NCI-H1417 treated with DMSO at 0.1 percent for 48 hours (cell line): ENCODE measurements at regions not wholly inside any gene's neighbourhood (a gene's known extent, or its start where the extent isn't known, plus 50 kb on each side); places are given as distances from the start of the nearest gene placed in this dataset.

ENCODE experiments used
- DNase-seq: peaks from one replicate; lab custom pipeline; 2025; lab: John Stamatoyannopoulos, UW

DNA sequence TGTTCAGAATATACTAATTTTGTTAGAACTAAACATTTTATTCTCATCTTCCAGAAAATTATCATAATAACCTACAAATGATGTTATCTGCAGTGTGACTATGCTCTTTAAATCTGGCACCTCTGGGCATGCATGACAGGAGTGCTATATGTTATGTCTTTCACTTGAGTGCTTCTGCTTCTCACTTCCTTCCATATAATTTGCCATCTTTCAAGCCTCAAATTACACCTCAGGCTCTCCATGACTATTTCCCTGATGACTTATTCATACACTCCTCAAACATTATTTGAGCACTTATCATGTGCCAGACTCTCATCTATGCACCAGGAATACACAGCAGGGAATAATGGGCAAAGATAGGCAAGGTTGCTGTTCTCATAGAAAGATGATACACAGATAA, 219.3 kb upstream of the POU2AF2 start:
- no peak for DNase-seq

DNA sequence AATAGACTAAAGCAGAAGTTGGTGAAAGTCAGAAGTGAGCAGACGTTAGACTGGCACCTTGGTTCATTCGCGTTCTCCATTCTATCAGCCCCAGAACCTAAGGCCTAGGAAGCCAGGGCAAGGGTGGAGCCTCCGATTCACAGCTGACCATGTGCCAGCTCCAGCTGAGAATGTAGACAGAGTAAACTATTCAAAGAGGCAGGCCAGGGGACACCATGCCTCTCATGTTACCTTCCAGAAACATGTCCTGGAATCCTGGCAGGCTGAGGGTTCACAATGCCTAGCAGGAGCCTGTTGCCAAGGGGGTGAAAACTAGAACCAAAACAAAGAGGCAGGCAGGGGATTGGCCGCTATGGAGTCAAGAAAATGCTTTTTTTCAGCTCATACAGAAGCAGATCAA, 224.4 kb upstream of the POU2AF2 start:
- no peak for DNase-seq

DNA sequence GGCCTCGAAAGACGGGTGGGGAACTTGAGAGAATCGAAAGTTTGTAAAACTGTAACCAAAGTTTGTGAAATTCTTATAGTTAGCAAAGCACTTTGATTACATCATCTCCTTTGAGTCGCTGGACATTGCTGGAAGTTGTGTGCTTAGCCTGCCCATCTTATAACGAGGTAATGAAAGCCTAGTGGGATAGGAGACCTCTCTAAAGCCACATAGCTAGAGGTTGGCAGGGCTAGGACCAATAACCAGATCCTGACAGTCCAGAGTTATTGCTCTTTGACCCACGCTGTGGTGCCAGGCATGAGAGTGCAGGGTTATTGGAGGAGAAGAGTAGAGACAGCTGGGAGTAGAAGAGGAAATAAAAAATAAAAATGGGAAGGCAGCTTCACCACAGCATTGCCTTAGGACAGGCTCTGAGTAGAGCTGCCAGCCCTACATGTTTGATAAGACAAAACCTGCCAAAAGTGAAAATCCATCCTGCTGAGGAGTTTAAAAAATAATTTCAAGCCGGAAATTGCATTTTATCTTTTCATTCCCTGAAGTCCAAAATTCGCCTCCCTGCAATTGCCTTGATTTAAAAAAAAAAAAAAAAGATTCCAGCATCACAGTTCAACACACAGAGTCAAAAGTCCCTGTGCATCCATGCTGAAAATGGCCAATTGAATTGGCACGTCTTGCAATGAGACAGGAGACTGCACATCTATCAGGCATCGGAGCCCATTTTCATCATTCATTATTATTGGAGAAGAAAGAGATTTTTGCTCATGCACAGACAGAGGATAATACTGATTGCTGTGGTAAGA, 225.5 kb upstream of the POU2AF2 start:
- no peak for DNase-seq

DNA sequence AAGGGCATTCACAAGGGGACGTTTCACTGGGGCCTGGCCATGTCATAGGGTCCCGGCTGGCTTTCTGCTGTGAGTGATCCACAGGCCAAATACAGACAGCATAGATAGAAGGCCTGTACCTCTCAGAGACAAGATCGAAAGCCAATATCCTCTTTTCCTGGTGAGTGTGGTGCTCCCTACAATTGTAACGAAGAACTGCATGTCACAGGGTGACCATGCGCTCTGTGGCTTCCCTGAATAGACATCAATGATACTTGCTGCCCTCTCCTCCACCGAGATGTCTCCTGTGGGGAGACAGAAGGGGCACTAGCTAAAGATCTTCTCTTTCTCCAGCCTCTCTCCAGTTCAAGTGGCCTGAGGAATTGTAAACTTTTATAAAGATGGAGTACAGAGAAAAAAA, 226.1 kb upstream of the POU2AF2 start:
- no peak for DNase-seq

DNA sequence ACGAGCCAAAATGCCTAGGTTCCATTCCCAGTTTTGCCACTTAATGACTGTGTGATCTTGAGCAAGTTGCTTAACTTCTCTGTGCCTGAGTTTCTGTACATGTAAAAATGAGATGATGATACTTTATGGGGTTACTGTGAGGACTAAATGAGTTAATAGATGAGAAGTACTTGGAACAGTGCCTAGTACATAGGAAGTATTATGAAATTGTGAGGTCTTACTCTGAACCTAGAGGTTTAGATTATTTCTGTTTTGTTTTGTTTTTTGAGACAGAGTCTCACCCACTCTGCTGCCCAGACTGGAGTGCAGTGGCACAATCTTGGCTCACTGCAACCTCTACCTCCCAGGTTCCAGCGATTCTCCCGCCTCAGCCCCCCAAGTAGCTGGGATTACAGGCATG, 227.0 kb upstream of the POU2AF2 start:
- no peak for DNase-seq

DNA sequence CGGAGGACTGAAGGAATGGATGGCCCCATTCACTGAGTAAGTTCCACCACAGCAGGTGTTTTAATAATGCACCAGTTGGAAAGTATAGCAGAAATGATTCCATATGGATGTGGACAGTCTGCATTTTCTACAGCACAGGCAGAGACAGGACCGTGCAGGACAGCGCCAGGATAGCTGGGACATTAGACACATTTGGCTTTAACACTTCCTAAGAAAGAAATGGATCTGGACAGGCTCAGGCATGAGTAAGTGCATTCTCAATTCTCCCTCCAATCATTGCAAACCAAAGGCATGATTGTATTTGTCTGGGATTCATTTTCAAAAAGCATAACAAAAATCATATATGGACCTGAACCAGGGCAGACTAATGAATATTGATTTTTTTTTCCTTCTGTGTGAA, 233.0 kb upstream of the POU2AF2 start:
- no peak for DNase-seq

DNA sequence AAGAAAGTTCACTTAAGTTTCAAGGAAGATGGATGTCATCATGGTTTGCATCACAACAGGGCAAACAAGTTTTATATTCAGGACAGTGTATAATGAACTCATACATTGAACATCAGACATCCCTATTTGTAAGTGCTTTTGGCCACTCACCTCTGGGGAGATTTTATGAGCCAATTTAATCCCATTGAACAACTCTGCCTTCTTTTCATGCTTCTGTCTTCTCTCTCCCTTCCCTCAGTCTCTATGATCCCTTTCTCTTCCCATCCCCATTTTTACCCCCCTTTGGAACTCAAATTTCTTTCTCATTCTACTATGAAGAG, 234.3 kb upstream of the POU2AF2 start:
- DNase-seq, result no peak

DNA sequence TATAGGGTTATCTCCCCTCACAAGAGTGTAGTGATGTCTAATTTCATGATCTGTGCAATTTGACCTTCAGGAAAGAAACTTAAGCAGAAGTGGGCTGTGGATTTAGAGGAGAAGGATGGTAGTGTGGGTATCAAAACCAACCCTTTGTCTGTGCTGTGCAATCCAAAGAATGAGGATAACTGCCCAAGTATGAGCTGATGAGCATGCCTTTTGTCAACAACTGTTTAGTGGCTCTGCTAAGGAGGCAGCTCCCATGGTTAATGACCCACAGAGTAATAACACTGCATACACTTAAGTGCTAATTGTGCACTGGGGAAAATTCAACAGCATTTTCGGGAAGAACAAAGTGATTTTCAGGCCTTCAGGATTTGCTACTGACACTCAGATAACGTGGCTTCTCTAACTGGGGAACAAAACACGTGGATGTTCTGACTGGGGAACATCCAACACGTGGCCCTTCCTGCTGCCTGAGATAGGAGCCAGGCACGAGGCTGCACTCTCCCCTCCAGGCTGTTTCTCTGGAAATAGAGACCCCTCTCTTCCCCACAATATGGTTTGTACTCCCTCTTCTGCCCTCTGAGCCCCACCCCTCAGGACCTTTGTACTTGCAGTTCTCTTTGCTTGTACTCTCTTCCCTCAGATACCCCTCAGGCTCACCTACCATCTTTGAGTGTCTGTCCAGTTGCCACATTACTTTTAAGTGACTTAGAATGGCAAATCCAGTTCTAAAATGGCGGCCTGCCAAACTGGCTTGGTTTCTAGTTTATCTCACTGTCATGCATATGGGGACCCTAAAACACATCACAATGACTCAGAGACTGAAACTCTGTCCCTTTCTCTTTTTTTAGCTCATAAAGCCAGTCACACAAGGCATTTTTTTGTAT, 234.9 kb upstream of the POU2AF2 start:
- no peak for DNase-seq

DNA sequence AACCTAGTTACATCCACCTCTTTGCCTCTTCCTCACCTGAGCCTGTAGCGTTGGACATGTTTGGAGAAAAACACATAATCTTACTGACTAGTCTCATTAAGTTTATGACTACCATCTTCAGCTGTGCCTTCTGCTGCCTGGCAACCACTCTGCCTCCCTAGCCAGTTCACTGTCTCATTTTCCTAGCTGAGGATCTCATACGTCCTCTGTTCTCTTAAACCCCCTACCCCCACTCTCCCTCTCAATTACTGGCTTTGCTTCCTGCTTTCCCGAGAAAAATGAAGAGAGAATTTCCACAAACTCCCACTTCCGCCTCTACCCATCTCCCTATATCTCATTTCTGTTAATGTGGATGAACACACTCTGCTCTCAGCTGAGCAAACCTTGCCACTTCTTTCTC, 239.3 kb upstream of the POU2AF2 start:
- DNase-seq, result no peak

DNA sequence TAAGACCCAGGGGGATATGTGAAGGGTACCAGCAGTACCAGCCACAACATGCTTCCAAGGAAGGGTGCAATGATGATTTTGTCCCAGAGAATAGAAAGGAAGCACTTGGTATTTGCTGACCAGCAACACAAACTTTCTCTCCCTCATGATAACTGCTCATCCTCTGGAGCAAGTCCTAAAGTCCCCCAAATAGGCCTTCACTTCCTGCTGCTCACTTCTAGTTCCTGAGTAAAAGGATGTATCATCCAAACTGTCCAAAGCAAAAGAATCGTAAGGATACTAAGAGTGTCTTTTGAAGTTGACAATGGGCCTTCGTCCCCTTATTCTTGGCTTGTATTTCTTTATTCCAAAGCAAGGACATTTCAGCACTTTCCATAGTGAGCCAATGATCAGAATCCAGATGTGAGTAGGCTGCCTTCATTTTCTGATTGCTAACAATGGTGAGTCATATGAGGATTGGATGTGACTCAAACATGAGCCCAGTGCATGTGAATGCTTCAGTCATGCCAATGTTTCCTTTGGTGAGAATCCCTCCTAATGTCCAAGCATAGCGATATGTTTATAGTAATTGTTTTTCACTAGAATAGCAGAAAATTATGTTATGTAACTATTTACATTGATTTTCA, 243.4 kb upstream of the POU2AF2 start:
- DNase-seq, result no peak

DNA sequence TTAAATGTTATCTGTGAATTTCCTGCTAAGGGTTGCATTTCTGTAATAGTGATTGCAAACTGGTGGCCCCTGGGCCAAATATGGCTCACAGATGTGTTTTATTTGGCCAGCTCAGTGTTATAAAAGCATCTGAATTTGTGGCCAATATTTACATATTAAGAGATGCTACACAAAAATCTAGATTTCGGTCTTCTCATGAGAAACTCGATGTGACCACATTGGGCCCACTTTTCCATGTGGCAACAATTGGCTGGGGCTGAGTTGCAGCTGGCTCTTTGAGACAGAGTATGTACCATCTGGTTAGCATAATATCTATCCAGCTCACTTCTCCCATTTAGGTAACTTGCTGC, 244.5 kb upstream of the POU2AF2 start:
- no peak for DNase-seq

DNA sequence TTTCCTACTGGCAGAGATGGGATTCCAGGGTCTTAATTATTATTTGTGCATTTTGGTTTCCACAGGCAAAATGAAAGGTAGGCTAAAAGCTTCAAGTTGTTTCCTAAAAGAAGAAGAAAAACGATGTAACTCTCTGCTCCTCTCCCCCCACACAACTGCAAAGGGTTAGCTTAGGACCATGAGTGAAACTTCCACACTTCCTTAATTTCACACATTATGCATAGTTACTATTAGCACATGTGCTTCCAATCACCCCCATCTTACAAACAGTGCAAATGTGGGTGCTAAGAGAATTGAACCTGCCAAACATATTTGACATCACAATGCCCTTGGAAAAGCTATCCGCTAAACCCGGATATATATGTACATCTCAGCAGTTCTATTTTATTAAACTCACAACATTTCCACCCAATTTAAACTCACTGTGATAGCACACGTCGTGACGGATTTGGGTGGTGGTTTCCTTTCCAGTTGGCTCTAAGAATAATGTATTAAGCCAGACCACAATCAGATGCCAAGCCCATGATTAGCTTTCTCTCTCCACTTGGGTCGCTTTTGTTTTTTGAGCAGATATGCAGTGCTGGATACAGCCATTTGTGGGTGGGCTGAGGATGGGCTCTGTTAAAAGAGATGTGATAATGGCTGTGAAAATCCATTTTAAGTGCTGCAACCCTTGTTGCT, 245.0 kb upstream of the POU2AF2 start:
- no peak for DNase-seq

DNA sequence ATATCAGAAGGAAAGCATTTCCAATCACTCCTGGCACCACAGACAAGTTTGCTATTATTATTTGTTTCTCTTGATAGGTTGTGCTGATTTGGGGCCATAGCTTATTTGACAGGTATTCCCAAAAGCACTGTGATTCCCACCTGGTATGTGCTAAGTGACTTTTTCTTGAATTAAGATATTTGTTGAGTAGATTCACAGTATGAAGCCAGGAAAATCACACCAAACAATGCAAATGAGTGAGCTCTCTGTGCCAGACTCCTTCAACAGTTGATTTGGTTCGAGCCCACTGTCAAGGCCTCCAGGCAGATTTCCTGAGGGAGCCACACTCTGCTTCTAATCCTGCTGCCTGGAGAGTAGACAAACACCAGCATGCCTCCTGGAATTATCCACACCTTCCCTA, 253.0 kb upstream of the POU2AF2 start:
- no peak for DNase-seq

DNA sequence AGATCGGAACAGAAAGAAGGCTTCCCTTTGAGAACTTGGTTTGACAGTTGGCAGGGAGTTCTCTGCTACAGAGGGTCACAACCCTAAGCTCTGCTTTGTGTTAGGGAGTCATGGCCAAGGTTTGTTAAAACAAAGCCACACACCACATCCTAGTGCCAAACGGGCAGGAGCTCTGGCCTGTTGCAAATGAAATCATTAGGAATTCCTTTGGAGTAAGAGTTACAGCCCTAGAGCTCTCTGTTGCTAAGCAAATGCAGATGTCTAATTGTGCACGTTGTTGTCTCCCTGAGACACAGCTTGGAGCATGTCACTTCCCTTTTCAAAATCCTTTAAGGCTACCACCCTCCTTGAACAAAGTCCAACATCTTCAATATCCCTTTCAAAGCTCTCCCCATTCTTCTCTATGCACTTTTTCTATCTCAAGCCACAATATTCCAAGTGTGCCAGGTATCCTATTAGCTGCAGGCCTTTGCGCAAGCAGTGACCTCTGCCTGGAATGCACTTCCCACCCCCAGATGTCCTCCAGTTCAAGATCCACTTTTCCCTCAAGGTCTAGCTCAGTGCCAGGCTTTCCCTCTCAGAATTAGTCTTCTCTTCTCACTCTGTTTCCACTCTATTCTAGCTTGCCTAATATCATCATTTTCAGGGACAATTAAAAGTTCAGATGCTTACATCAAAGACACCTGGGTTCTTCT, 253.7 kb upstream of the POU2AF2 start:
- DNase-seq, result no peak

DNA sequence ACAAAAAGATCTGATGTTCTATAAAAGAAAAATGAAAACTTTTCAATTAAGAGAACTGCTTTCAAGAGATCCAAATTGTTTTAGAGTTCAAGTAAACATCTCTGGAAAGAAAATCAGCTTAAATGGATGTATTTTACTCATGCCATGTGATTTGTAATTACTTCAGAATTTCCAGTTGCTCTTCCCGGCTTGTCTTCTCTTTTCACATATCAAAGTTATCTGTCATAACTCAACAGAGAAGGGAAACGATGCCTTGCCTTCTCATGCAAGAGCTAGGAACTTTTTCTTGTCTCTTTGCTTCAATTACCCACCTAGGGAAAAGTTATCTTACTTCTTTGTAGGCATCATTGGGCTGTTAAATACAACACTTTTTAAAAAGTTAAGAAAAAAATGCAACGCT, 255.2 kb upstream of the POU2AF2 start:
- DNase-seq, result no peak

DNA sequence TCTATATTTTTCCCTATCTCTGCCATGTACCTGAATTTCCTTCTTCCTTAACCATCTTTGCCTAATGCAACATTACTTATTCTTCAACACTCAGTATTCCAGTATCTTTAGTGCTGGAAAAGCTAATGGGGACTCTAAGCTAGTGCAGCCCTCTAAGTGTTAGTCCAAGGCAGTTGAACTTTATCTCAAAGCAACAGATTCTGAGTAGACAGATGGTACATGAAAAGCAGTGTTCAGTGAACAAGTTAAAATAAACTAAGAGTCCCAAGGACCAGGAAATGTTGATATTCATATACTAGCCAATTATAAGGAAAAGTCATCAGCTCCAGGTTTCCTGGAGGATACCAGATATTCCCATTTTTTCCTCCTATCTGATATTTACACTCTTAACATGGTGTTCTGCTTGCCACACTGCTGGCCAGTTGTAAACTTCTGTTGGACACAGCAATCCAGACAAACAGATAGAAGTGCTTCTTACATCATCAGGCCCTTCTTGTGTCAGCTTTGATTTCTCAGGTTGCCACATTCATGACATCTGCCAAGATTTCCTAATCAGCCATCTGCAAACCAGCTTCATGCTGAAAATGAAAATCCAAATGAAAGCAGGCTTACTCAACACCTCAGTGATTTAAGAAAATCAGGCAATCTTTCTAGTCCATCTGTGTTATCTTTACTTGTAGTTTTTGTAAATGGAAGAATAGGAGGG, 255.9 kb upstream of the POU2AF2 start:
- no peak for DNase-seq

DNA sequence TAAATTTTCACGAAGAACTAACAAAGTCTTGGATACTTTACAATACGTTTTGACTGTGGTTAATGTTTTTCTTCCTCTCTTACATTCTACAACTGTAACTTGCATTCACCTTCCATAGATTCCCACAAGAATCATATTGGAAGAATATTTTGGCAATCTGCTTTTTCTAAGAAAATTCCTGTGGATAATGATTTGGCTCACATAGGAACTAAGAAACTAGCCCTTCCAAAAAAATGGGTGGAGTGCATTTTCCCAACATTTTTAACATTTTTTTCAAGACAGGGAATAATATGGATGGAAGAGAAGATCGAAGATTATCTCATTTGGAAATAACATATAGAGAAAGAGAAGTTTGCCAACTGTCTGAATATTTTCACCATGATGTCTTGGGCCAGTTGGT, 256.9 kb upstream of the POU2AF2 start:
- DNase-seq, result no peak

DNA sequence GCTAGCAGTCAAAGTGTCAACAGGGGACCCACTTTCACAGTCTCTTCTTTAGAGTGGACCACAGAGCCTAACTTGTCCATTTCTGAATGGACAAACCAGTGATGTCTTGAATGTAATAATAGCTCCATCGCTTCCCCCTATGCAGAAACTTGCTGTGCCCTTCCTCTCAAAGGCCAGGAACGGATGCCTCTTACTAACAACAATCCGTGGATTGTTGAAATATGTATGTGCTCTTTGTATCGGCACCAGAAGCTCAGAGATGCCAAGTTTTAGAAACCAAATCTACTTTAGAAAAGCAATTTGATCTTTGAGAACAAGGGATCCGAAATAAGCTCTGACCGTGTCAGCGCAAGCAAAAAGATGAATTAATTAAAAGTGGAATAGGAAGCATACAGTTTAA, 259.5 kb upstream of the POU2AF2 start:
- DNase-seq, result no peak

DNA sequence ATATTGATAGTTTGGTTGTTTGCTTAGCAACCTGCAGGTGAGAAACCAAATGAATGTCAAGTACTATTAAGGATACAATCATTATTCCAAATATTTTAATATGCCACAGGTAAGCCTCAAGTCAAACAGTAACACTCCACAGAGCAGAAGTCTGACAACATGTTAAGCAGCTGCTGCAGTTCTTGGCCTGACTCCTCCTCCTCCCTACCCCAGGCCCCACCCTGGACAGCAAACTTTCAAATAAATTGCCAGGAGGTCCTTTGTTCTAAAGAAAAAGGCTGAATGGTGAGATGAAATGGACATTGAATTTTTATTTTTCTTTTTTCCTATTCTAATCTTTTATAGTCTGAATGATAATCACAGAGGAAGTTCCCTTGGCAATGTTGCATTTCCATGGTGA, 260.0 kb upstream of the POU2AF2 start:
- no peak for DNase-seq

DNA sequence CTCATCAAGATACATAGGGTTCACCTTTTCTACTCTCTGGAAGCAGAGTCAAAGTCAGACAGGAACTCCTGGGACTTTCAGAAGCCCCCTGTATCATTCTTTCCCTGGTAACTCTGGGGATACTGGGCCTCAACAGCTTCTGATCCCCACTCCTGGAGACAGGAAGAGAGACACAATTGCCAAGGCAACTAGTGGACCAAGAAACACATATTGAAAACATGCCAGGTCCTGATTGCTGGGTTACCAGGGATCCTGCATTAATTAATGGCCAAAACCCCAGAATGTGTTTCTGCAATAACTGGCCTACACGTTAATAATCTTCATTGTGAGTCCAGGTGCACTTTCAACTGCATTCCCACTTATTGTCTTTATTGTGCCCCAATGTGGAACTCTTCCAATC, 260.8 kb upstream of the POU2AF2 start:
- no peak for DNase-seq

DNA sequence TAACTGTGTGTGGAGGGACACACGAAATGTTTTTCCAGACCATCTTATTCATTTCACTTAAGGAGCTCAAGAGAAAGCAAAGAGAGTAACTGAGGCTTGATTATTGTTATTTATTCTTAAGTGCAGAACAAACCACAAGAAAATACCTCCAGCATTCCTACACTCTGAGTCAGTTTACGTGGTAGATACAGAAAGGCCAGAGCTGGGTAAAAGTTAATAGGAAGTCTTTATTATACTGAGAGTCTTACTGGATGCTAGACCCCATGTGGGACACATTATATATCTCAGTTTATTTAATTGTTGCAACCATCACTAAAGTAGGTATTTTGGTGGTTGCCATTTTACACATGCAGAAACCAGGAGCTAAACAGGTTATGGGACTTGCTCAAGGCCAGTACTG, 261.4 kb upstream of the POU2AF2 start:
- no peak for DNase-seq
